H1 (cell line): ENCODE measurements at regions not wholly inside any gene's neighbourhood (a gene's known extent, or its start where the extent isn't known, plus 50 kb on each side); places are given as distances from the start of the nearest gene placed in this dataset.

Source experiments
- CTCF ChIA-PET: fragments of 300-600 bp; sonication (Branson Sonifier 250); formaldehyde crosslinking; loops from one replicate; lab custom pipeline; 2021; ENCODE audit not compliant: partially characterized antibody; lab: Charles Lee
- POLR2A ChIA-PET: fragments of 300-600 bp; sonication (Branson Sonifier 250); formaldehyde crosslinking; loops from one replicate; lab custom pipeline; 2021; ENCODE audit warnings: inconsistent platforms; ENCODE audit not compliant: partially characterized antibody; lab: Charles Lee
- DNase-seq, 2 experiments: peaks; one replicate each; pipeline versions ENCODE4 v3.0.0 to v3.0.0-alpha.2; 2010 to 2022; ENCODE audit warnings: low spot score in 2 of 2, low read depth in 1 of 2, mixed read lengths in 1 of 2
- FAIRE-seq: peaks from 2 replicates; lab custom pipeline; 2011; peaks lifted over from hg19 to GRCh38; lab: Jason Lieb, UNC
- H2AFZ ChIP-seq: 2 replicates; pipeline ENCODE4 v1.8.1; 2012; ENCODE audit warnings: low read length, inconsistent platforms
- H2AK5ac ChIP-seq: 2 replicates; pipeline ENCODE4 v1.6.1; 2013; ENCODE audit warnings: low read depth, low read length
- H2BK120ac ChIP-seq: replicated peaks from 2 replicates; pipeline ENCODE3; 2013; ENCODE audit warnings: low read depth, low read length, inconsistent platforms
- H2BK12ac ChIP-seq: 2 replicates; pipeline ENCODE4 v1.6.1; 2013; ENCODE audit warnings: low read depth, low read length
- H2BK15ac ChIP-seq: 2 replicates; pipeline ENCODE4 v1.6.1; 2013; ENCODE audit warnings: low read length
- H2BK20ac ChIP-seq: 2 replicates; pipeline ENCODE4 v1.6.1; 2013; ENCODE audit warnings: low read length
- H2BK5ac ChIP-seq: 2 replicates; pipeline ENCODE4 v1.6.1; 2013; ENCODE audit warnings: low read depth, low read length
- H3K14ac ChIP-seq: 2 replicates; pipeline ENCODE4 v1.6.1; 2013; ENCODE audit warnings: inconsistent platforms; ENCODE audit not compliant: insufficient read length
- H3K18ac ChIP-seq: 2 replicates; pipeline ENCODE4 v1.6.1; 2013; ENCODE audit warnings: low read length; ENCODE audit errors: extremely low read depth
- H3K23ac ChIP-seq: 2 replicates; pipeline ENCODE4 v1.6.1; 2013; ENCODE audit warnings: inconsistent platforms; ENCODE audit not compliant: insufficient read length
- H3K23me2 ChIP-seq: 2 replicates; pipeline ENCODE4 v1.6.1; 2013; ENCODE audit warnings: low read depth, low read length
- H3K27ac ChIP-seq: 2 replicates; pipeline ENCODE4 v1.6.1; 2011; ENCODE audit warnings: low read depth, low read length, inconsistent platforms
- H3K27me3 ChIP-seq, 4 experiments: replicated peaks in 1 of 4; 1 replicate in 1 of 4; 2 replicates in 3 of 4; pipeline versions ENCODE4 v1.6.1 to v1.8.1; 2011 to 2013; ENCODE audit warnings: low read length in 3 of 4, mild to moderate bottlenecking in 3 of 4, inconsistent platforms in 2 of 4, mixed read lengths in 2 of 4, moderate library complexity in 1 of 4; ENCODE audit not compliant: control insufficient read depth in 3 of 4, insufficient read depth in 3 of 4; ENCODE audit errors: extremely low read depth in 1 of 4
- H3K36me3 ChIP-seq, 4 experiments: 2 replicates each; pipeline versions ENCODE4 v1.6.1 to v1.8.1; 2011 to 2013; ENCODE audit warnings: mild to moderate bottlenecking in 4 of 4, low read length in 3 of 4, moderate library complexity in 2 of 4, control low read depth in 1 of 4, inconsistent platforms in 1 of 4; ENCODE audit not compliant: insufficient read depth in 4 of 4, control insufficient read depth in 2 of 4
- H3K4ac ChIP-seq: replicated peaks from 2 replicates; pipeline ENCODE3; 2013; ENCODE audit warnings: low read length, low read depth, mixed read lengths, inconsistent platforms; ENCODE audit not compliant: insufficient read length
- H3K4me1 ChIP-seq, 4 experiments: replicated peaks in 1 of 4; 1 replicate in 1 of 4; 2 replicates in 3 of 4; pipeline versions ENCODE4 v1.6.1 to v1.8.1; 2011 to 2013; ENCODE audit warnings: low read length in 3 of 4, inconsistent platforms in 2 of 4, mixed read lengths in 1 of 4; ENCODE audit not compliant: insufficient read depth in 4 of 4, control insufficient read depth in 3 of 4
- H3K4me2 ChIP-seq, 2 experiments: 2 replicates each; pipeline versions ENCODE4 v1.6.1 to v1.8.1; 2011 to 2013; ENCODE audit warnings: low read depth in 2 of 2, low read length in 2 of 2, control low read depth in 1 of 2, inconsistent platforms in 1 of 2, mild to moderate bottlenecking in 1 of 2; ENCODE audit not compliant: insufficient read depth in 1 of 2
- H3K4me3 ChIP-seq, 4 experiments: fragments of 200-600, 300-600 bp in 1 of 4; sonication (generic), shearing (Covaris generic), sonication (Bioruptor Twin) in 1 of 4; 2 replicates each; pipeline versions ENCODE4 v1.5.1 to v1.8.1; 2011 to 2016; ENCODE audit warnings: low read length in 4 of 4, low read depth in 3 of 4, control low read depth in 2 of 4, inconsistent platforms in 2 of 4, mild to moderate bottlenecking in 2 of 4, mixed read lengths in 1 of 4, moderate library complexity in 1 of 4; ENCODE audit not compliant: insufficient read depth in 2 of 4; ENCODE audit errors: extremely low read depth in 1 of 4
- H3K56ac ChIP-seq: replicated peaks from 2 replicates; pipeline ENCODE3; 2013; ENCODE audit warnings: low read depth, mild to moderate bottlenecking, mixed read lengths, low read length, inconsistent platforms; ENCODE audit not compliant: insufficient read length
- H3K79me1 ChIP-seq: 2 replicates; pipeline ENCODE4 v1.6.1; 2013; ENCODE audit warnings: low read depth, low read length, control low read depth
- H3K79me2 ChIP-seq, 2 experiments: 2 replicates each; pipeline versions ENCODE4 v1.6.1 to v1.8.1; 2012 to 2013; ENCODE audit warnings: low read length in 2 of 2, mild to moderate bottlenecking in 2 of 2, inconsistent platforms in 1 of 2; ENCODE audit not compliant: insufficient read depth in 2 of 2, control insufficient read depth in 1 of 2
- H3K9ac ChIP-seq, 4 experiments: replicated peaks in 1 of 4; 1 replicate in 1 of 4; 2 replicates in 3 of 4; pipeline versions ENCODE4 v1.6.1 to v1.8.1; 2011 to 2013; ENCODE audit warnings: low read depth in 3 of 4, low read length in 3 of 4, control low read depth in 2 of 4, mild to moderate bottlenecking in 2 of 4, moderate library complexity in 2 of 4, inconsistent platforms in 1 of 4; ENCODE audit errors: extremely low read depth in 1 of 4
- H3K9me3 ChIP-seq, 2 experiments: 2 replicates each; pipeline versions ENCODE4 v1.6.1 to v1.8.1; 2012 to 2013; ENCODE audit warnings: mild to moderate bottlenecking in 2 of 2, moderate library complexity in 2 of 2, control low read depth in 1 of 2, inconsistent platforms in 1 of 2, low read depth in 1 of 2, low read length in 1 of 2, mixed read lengths in 1 of 2; ENCODE audit not compliant: insufficient read depth in 2 of 2
- H4K20me1 ChIP-seq, 2 experiments: replicated peaks in 1 of 2; 2 replicates each; pipeline versions ENCODE3 to v1.8.1; 2011 to 2013; ENCODE audit warnings: inconsistent platforms in 2 of 2, low read length in 2 of 2, mild to moderate bottlenecking in 1 of 2; ENCODE audit not compliant: insufficient read depth in 2 of 2, control insufficient read depth in 1 of 2
- H4K5ac ChIP-seq: 2 replicates; pipeline ENCODE4 v1.6.1; 2013; ENCODE audit warnings: low read length, low read depth, mixed read lengths, inconsistent platforms; ENCODE audit not compliant: insufficient read length
- H4K8ac ChIP-seq: 2 replicates; pipeline ENCODE4 v1.8.0; 2013; ENCODE audit warnings: mild to moderate bottlenecking, moderate library complexity, low read length, inconsistent platforms; ENCODE audit not compliant: insufficient read depth; ENCODE audit errors: extremely low read depth
- H4K91ac ChIP-seq: replicated peaks from 2 replicates; pipeline ENCODE3; 2013; ENCODE audit warnings: low read length, mixed read lengths, inconsistent platforms; ENCODE audit not compliant: insufficient read length
- HDAC2 ChIP-seq, 2 experiments: fragments of 300-600 bp in 1 of 2; sonication (generic) in 1 of 2; IDR thresholded peaks; 2 replicates each; pipeline ENCODE4 v1.6.1; 2011 to 2012; ENCODE audit warnings: low read depth in 2 of 2, low read length in 2 of 2, mild to moderate bottlenecking in 2 of 2, moderate library complexity in 2 of 2, borderline replicate concordance in 1 of 2, inconsistent platforms in 1 of 2
- KDM5A ChIP-seq: fragments of 200-600 bp; IDR thresholded peaks from 2 replicates; pipeline ENCODE4 v1.7.1; 2012; ENCODE audit warnings: mild to moderate bottlenecking, low read length, inconsistent platforms, mixed read lengths
- POLR2AphosphoS5 ChIP-seq: IDR thresholded peaks from 2 replicates; pipeline ENCODE4 v1.6.1; 2011; ENCODE audit warnings: low read depth, low read length
- WGBS, 2 experiments: shearing (Covaris generic) in 1 of 2; methylation state at CpG; one replicate each; pipeline versions ENCODE4 v1.1.6 to v1.1.7; 2013 to 2015; ENCODE audit warnings: low lambda C conversion rate in 2 of 2, mixed read lengths in 2 of 2, inconsistent platforms in 1 of 2, low coverage in 1 of 2, missing lambda C conversion rate in 1 of 2; ENCODE audit not compliant: insufficient replicate concordance in 2 of 2, insufficient coverage in 1 of 2, insufficient read length in 1 of 2; ENCODE audit errors: extremely low coverage in 1 of 2, missing lambda C conversion rate in 1 of 2; 5-methylcytosine and 5-hydroxymethylcytosine counted together

GRCh38 chr2:144211826-144212225 lies 308.1 kb downstream of the ZEB2 start:
- ChIA-PET CTCF (interaction anchor here (0.6 to 0.8 kb wide), 2 partner anchors 11 to 247 kb away, joined by 3 to 4 read pairs; no protein-coding TSS in a partner anchor), POLR2A (no interaction called here)
- Histone ChIP-seq H2BK5ac (no peak overlapping the region), H2BK120ac (no peak overlapping the region), H3K79me2 (no peaks in the 10 kb centered on the region), H4K8ac (no peak overlapping the region), H3K56ac (no peak overlapping the region), H3K36me3 (peaks cover 0 to 3% (median 1%) of the 10 kb centered on the region in 4 experiments; a peak in 2 of 8 replicates), H3K4ac (no peak overlapping the region), H4K91ac (no peak overlapping the region), H3K18ac (no peak overlapping the region), H3K23me2 (no peaks in the 10 kb centered on the region), H2AFZ (no peak overlapping the region), H3K23ac (no peak overlapping the region), H3K79me1 (no peaks in the 10 kb centered on the region), H3K27ac (no peak overlapping the region), H3K14ac (no peak overlapping the region), H3K4me1 (no peaks in the 10 kb centered on the region; a peak in 1 of 7 replicates), H2BK12ac (no peak overlapping the region), H3K4me3 (no peak overlapping the region), H2BK20ac (no peak overlapping the region), H4K5ac (no peak overlapping the region), H3K9ac (no peak overlapping the region), H4K20me1 (no peaks in the 10 kb centered on the region), H2AK5ac (no peak overlapping the region), H3K4me2 (no peak overlapping the region), H2BK15ac (no peak overlapping the region), H3K27me3 (no peaks in the 10 kb centered on the region), H3K9me3 (no peaks in the 10 kb centered on the region)
- 100% methylated on average over 4 of the region's 4 CpGs; no CpG with 5 or more reads in 1 of the 2 experiments for WGBS, 2 experiments
- TF ChIP-seq KDM5A (no peak), HDAC2 (IDR thresholded peaks at IDR 0.05; ENCODE audit: borderline replicate concordance in 1 of 2, low read depth in 2 of 2, low read length in 2 of 2) (no peak), POLR2AphosphoS5 (no peak)
- FAIRE-seq (no peak), DNase-seq (no peak)
